WTC11 (cell line): ENCODE measurements at regions not wholly inside any gene's neighbourhood (a gene's known extent, or its start where the extent isn't known, plus 50 kb on each side); places are given as distances from the start of the nearest gene placed in this dataset.

ENCODE experiments used
- CBFB ChIP-seq: sonication (generic); formaldehyde crosslinking; IDR thresholded peaks from 2 replicates; pipeline ENCODE4 v1.8.1; 2022; ENCODE audit warnings: mild to moderate bottlenecking, low read depth, missing genetic modification reagents
- ESRRA ChIP-seq: sonication (generic); formaldehyde crosslinking; IDR thresholded peaks from 2 replicates; pipeline ENCODE4 v1.8.1; 2022; ENCODE audit warnings: mild to moderate bottlenecking, missing genetic modification reagents, borderline replicate concordance
- IRF2 ChIP-seq: sonication (generic); formaldehyde crosslinking; IDR thresholded peaks from 2 replicates; pipeline ENCODE4 v1.8.0; 2022; ENCODE audit warnings: low read depth, missing genetic modification reagents, borderline replicate concordance
- ZNF263 ChIP-seq: sonication (generic); formaldehyde crosslinking; IDR thresholded peaks from 2 replicates; pipeline ENCODE4 v1.8.1; 2022; ENCODE audit warnings: low read depth, mild to moderate bottlenecking, moderate library complexity, missing genetic modification reagents
- TF ChIP-seq, protein P1 (sequence below): sonication (generic); formaldehyde crosslinking; IDR thresholded peaks from 2 replicates; pipeline ENCODE4 v1.8.1; 2023; ENCODE audit warnings: mild to moderate bottlenecking, missing genetic modification reagents, moderate library complexity
- TF ChIP-seq, protein P2 (sequence below): fragments of 200-600 bp; IDR thresholded peaks from 2 replicates; pipeline ENCODE4 v1.8.0; 2022; ENCODE audit warnings: antibody characterized with exemption
- TF ChIP-seq, protein P3 (sequence below): sonication (generic); formaldehyde crosslinking; conservative IDR thresholded peaks from 2 replicates; pipeline ENCODE4 v1.8.1; 2022; ENCODE audit warnings: mild to moderate bottlenecking, missing genetic modification reagents

DNA sequence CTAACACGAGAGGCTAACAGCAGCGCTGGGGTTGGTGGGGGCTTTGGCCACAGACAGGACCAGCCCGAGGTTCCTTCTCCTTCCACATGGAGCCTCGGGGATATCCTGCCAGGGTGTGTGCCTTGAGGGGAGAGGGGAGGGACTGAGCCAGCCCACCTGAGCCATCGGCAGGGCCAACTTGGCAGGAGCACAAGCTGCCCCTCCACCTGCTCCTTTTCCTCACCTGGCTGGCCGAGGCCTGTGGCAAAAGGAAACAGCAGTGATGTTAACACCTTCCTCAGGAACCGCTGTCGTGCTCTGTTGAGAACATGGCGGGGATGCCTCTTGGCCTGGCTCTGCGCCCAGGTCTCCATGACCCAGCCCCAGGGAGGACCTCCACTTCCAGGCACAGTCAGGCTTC, 255.1 kb upstream of the PPP2R2D start:
- TF ChIP-seq, protein P1, sequence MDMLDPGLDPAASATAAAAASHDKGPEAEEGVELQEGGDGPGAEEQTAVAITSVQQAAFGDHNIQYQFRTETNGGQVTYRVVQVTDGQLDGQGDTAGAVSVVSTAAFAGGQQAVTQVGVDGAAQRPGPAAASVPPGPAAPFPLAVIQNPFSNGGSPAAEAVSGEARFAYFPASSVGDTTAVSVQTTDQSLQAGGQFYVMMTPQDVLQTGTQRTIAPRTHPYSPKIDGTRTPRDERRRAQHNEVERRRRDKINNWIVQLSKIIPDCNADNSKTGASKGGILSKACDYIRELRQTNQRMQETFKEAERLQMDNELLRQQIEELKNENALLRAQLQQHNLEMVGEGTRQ (CRISPR knock-in tag) = no peak
- TF ChIP-seq CBFB (no peak), IRF2 (CRISPR knock-in tag) (no peak), ESRRA (CRISPR knock-in tag) (no peak), ZNF263 (CRISPR knock-in tag) (no peak)
- TF ChIP-seq, protein P2, sequence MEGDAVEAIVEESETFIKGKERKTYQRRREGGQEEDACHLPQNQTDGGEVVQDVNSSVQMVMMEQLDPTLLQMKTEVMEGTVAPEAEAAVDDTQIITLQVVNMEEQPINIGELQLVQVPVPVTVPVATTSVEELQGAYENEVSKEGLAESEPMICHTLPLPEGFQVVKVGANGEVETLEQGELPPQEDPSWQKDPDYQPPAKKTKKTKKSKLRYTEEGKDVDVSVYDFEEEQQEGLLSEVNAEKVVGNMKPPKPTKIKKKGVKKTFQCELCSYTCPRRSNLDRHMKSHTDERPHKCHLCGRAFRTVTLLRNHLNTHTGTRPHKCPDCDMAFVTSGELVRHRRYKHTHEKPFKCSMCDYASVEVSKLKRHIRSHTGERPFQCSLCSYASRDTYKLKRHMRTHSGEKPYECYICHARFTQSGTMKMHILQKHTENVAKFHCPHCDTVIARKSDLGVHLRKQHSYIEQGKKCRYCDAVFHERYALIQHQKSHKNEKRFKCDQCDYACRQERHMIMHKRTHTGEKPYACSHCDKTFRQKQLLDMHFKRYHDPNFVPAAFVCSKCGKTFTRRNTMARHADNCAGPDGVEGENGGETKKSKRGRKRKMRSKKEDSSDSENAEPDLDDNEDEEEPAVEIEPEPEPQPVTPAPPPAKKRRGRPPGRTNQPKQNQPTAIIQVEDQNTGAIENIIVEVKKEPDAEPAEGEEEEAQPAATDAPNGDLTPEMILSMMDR = no peak
- TF ChIP-seq, protein P3, sequence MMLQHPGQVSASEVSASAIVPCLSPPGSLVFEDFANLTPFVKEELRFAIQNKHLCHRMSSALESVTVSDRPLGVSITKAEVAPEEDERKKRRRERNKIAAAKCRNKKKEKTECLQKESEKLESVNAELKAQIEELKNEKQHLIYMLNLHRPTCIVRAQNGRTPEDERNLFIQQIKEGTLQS (CRISPR knock-in tag) = no peak
